NCI-H446 treated with DMSO at 0.1 percent for 48 hours (cell line): ENCODE measurements at regions not wholly inside any gene's neighbourhood (a gene's known extent, or its start where the extent isn't known, plus 50 kb on each side); places are given as distances from the start of the nearest gene placed in this dataset.
"Not testable (repeated sequence)": the region's sequence is repeated elsewhere in the genome, so short reads cannot be mapped to it uniquely, and the experiment has no call there.

Source experiments
- DNase-seq: peaks from one replicate; lab custom pipeline; 2025; lab: John Stamatoyannopoulos, UW

DNA sequence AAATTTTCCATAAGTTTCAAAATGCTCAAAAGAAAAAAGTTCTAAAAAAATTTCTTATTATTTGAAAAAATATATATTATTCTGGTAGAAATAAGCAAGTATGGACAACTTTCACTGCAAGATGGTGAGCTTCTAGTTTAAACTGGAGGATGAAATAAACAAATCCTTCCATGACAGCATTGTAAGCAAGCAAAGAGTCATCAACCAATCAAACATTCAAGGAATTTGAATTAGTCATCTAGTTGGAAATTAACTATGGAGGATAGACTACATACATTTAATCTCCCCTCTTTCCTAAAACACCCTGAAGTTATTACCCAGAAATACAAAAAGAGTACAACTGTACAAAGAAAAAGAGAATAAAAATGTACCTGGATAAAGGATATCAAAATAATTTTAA is 51.0 kb upstream of the IRX5 start:
- DNase-seq: no peak

DNA sequence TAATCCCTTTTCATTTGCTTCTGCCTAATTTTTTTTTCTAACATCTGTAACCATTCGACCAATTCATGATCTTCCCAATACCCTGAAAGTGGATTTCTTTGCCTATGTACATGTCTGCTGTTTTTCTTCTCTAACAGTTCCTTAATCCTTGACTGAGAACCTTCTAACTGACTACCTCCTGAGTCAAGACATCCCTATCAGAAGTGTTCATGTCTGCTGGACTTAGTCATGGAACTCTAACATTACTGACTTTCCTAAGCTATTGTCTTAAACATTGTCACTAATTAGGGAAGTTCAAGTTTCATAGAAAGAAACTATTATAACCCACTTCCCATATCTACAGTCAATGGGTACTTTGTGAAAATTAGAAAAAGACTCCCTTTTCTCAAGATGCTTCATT is 52.4 kb upstream of the IRX5 start:
- no peak for DNase-seq

DNA sequence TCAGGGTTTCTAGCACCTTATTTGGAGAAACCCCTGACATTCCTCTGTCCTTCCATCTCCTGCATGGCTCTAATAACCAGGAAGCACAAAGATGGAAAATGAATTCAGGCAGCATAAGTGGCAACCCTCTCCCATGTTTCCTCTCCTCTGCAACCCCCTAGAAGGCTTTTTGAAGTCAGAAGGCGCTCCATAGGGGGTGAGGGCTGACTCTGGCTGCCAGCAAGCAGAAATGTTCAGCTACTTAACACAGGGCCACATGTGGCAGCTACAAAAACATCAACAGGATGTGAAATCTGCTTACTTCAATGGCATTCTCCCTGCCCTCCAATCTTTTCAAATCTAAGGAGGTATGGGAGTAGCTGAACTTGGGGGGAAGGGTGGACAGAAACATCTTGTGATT is 55.2 kb upstream of the IRX5 start:
- DNase-seq: no peak

DNA sequence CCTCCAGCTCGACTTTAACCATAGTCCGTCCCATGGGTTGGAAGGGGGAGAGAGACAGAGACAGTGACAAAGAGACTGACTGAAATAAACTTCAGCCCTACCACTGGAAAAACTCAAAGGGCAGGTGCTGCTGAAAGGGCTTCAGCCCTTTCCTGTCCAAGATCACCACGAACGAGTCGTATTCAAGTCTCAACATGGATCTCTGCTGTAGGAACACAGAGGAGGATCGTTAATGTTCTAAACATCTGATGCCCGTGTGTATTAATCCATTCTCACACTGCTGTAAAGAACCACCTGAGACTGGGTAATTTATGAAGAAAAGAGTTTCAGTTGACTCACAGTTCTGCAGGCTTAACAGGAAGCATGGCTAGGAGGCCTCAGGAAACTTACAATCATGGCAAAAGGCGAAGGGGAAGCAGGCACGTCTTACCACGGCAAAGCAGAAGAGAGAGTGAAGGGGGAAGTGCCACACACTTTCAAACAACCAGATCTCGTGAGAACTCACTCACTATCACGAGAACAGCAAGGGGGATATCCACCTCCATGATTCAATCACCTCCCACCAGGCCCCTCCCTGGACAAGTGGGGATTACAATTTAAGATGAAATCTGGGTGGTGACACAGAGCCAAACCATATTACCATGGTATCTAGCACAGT is 56.8 kb upstream of the IRX5 start:
- not testable (repeated sequence) for DNase-seq

DNA sequence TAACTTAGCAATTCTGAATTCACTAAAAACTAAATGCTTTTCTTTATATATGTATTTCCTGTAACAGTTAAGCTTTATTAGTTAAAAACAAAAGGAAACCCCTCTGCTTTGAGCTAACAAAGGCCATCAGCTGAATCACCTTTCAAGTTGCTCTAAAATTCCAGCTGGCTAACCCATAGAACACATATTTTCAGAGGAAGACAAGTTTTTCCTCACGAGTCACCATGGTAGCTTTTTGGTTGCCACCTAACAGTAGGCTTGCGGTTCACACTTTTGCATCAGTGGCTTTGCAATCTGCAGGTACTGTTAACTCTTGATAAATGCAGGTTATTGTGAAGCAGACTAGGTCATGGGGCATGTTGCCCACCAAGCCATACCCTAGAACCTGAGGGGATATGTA is 57.6 kb upstream of the IRX5 start:
- no peak for DNase-seq

DNA sequence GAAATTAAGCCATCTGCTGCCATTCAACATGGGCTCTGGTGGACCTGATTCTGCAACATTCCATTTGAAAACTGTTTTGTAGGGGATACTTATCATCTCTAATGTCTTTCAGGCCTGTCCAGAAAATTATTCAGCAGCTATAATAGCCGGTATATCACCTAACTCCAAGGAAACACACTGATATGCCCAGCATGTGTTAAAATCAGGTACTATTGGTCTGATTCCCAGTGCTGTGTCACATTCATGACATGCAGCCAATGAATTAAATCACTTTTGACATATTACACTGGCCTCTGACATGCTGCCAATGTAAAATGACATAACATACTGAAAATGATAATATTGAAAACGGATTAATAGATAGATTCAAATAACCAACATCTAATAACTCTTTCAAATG is 60.5 kb upstream of the IRX5 start:
- no peak for DNase-seq

DNA sequence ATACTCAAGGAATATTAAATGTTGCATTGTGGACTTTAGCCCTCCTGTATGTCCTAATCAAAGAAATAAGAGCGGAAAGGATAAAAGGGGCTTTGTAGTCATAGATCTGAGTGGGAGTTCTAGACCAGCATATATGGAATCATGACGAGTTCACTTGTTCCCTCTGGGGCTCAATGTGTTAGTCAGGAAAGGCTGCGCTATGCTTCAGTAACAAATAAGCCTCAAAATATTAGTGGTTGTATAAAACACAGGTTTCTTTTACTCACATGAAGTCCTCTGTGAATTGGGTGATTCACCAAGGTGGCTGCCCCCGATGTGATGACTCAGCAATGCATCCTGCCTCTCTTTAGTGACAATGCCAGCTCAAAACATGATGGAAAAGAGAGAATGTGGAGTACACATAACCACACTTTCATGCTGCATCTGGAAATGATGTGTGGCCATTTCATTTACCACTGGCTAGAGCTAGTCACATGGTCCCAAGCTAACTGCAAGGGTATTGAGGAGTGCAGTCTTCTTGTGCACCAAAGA is 63.3 kb upstream of the IRX5 start:
- DNase-seq: no peak

DNA sequence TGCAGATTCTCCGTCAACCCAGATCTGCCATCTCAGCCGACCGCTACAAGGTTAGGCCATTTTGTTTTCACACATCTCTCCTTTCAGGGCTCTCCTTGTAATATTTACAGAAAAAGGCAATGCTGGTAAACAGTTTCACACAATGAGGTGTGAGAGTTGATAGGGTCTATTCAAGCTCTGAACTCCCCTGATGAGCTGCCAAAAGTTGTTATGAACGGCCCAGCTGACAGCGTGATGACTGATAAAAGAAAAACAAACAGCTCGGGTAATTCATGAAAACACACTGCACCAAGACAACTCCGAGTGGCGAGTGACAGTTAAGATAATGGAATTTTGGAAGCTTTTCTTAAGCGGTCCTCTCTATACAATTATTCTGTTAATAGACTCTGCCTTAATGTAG is 68.1 kb upstream of the IRX5 start:
- no peak for DNase-seq

DNA sequence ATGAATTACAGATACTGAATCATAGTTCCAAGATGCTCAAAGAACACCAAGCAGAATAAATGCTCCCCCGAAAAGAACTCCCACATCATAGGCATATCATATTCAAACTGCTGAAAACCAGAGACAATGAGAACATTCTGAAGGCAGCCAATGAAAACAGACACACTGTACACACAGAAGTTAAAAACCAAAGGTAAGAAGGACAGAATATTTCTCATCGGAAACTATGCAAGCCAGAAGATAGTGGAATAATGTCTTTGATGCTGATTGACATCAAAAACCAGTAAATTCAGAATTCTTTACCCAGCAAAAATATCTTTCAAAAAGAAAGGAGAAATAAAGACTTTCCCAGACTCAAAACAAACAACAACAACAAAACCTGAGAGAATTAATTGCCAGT is 73.8 kb upstream of the IRX5 start:
- no peak for DNase-seq

DNA sequence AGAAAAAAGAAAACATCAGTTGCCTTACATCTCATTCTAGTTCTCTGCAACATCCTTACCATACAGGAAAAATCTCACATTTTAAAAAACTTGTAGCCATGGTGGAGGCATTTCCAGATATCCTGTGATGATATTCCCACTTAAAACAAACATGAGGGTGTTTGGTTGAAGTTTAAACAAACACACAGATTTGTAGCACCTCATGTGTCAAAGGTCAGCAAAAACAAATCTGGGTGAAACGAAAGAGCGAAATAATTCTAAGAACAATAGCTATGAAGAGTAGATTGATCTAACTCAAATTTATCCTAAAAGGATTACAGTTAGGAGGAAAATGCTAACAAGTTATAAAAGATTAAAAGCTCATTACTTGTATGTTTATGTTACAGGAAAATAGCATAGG is 83.1 kb upstream of the IRX5 start:
- no peak for DNase-seq

DNA sequence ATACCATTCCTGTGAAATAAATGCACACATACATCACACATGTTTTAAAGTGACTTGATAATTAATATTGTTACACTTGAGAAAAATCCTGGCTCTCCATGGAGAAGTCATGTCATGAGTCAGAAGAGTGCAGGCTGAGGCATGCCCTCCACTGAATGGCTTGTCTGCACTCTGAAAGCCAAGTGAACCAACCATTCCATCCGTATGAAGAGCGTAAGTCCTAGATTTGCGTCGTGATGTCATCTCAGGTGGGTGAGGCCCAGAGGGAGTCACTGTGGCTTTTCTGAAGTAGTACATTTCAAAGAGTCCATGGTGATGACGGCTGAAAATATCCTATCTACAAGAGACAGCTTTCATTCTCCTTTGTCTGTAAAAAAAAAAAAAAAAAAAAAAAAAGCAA is 83.5 kb upstream of the IRX5 start:
- DNase-seq: no peak

DNA sequence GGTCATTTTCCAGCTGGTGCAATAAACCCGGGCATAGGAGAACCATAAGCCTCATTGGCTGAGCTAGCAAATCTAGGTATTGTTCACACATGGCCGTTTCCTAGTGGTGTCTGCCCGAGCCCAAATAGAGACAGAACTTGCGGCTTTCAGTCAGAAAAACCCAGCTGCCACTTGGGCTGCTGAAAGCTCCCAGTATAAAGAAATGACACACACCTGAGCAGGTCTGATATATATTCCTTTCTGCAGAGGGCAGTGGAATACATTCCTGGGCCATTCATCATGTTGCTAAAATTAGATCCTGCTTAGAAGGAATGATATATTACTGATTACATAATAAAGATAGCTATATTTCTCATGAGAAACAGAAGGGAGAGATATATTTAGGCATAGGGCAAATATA is 83.9 kb upstream of the IRX5 start:
- no peak for DNase-seq

DNA sequence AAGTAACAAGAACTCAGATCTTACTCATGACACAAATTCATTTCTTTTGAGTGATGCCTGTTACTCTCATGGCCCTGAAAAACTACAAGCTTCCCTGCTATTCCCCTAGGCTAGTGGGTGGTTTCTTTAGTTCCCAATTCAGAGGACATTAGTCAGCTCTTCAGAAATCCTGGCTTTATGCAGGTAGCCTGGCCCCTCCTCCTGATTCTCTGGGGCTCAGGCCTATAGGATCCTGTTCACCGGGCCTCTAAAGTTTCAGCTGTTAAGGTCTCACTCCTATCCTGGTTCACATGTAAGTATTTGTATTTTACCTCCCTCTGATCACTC is 87.3 kb upstream of the IRX5 start:
- no peak for DNase-seq

DNA sequence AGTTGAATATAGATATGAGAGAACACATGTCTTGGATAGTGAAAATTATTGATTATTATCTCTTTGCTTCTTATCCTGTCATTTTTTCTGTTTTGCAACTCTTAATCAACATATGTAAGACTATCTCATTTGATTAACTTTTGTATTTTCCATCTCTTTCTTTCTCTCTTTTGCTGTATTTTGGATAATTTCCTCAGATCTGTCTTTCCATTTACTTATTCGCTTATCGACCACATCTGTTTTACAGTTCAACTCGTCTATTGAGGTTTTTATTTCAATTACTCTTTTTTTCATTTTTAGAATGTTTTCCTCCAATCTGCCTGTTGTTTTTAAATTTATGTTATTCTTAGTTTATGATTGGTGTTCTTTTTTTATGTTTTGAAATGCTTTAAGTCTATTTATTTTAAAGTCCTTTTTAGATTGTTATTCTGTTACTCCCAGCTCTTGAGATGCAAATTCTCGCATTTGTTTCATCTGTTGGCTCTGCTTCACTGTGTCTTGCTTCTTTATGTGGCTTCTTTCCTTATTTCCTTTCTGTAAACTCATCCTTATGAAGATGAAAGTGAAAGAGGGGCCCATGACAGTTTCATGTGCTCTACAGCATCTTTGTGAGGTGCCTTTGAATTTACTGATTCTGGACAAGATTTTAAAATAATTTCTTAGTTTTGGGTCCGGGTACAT is 87.8 kb upstream of the IRX5 start:
- DNase-seq: no peak

DNA sequence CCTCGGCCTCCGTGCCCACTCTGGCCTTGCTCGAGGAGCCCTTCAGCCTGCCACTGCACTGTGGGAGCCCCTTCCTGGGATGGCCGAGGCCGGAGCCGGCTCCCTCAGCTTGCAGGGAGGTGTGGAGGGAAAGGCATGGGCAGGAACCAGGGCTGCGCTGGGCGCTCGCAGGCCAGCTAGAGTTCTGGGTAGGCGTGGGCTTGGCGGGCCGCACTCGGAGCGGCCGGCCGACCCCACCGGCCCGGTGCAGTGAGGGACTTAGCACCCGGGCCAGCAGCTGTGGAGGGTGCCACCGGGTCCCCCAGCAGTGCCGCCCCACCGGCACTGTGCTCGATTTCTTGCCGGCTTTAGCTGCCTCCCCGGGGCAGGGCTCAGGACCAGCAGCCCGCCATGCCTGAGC is 101.0 kb upstream of the IRX5 start:
- DNase-seq: no peak

DNA sequence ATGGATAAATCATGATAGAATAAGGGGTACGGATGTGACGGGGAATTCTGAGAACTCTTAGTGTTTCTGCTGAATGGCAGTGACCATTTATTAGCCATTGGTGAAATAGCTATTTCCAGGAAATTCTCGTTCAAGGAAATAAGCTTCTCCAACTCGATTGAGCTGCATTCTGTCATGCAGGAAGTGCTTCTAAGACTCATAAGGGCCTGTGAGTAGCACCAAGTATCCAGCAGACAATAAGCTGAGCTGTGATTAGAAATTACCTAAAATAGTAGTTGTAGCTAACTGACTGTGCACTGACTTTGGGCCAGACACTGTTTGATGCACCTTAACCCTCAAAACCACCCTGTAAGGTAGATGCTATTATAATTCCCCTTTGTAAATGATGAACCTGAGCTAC is 107.8 kb upstream of the IRX5 start:
- DNase-seq: no peak

DNA sequence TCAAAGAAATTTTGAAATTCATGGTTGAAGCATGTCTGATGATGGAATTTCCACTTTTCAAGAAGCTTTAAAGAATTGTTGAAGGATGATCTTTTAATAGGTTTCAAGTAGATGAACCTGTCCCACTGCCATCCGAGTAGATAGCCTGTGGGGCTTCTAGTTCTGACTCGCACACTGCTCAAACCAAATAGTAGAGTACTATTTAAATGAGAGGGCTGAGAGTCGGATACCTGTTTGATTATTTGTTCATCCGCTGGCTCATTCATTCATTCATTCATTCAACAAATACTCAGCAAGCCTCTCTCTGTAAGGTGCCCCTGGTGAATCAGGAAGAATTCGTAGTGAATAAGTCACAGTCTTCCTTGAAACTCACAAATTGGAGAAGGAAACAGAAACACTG is 108.2 kb upstream of the IRX5 start:
- DNase-seq: no peak

DNA sequence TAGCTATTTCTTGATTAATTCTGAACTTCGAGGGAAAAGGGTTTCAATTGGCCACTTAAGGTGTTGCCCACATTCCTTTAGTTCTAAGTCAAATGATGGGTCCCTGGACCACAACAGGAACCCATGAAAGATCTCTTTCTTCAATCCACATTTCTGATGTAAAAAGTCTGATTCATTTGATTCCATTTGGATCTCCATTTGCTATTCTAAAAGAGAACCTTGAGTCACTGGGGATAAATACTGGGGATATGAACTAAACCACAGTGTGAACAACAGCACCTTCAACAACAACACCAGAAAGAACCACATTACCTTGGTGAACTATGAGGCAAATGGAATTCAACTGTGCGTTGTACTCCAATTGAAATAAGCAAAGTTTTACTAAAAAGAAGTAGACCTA is 108.9 kb upstream of the IRX5 start:
- no peak for DNase-seq

DNA sequence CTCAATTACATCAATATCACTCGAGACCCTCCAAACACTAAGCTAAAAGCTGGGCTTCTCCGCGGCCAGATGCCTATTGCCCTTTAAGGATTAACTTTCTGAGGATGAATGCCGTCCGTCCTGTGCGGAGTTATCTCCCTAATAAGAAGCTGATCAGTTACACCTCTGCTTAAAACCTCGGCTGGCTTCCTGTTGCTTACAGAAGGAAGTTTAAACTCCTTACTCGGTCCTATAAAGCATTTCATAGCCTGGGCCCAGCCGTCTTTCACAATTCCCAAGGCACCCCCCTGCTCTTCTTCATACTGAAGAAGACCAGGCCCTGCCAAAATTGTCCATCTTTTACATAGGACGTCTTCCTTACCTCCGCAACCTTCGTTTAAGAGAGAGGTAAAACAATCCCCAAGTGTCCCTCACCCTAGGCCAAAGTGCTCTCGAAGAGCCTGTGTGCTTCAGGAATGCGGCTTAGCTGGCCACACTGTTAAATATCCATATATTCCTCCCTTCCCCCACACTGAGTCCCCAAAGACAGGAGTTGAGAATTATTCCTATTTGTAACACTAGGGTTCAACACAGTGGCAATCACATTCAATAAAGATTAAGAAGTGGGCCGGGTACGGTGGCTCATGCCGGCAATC is 112.6 kb upstream of the IRX5 start:
- DNase-seq: no peak

DNA sequence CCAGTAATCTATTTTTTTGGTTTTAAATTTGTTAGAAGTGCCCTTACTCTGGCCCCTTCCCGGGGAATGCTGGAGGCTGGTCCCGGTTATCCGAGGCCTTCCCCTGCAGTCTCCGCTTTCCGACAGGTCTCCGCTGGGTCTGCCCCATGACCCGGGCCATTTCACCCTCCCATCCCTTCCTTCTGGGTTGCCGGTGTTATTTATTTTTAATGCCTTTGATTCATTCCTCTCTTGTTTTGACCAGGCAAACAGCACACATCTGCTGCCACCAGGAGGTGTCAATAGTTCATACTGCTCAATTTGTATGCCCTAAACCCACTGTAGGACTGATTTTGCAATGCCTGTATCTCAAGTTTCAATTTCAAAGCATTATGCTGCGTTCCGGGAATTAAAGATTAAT is 113.2 kb upstream of the IRX5 start:
- DNase-seq: no peak

DNA sequence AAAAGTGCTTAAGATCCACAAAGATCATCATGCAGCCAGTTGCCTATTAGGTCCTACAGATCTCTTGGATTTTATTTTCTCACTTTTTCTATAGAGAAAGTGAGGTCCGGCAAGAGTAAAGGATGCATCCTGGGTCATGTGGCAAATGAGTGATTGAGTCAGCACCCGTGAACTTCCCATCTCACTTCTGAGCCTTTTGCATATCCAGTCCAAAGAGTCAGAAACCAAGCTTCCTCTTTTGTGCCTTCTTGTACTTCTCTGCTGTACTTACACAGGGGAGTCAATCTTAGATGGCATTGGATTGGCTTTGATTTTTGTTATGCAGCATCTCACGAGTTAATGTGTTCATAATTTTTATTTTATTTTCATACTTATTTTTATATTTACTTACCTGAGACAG is 114.2 kb upstream of the IRX5 start:
- no peak for DNase-seq

DNA sequence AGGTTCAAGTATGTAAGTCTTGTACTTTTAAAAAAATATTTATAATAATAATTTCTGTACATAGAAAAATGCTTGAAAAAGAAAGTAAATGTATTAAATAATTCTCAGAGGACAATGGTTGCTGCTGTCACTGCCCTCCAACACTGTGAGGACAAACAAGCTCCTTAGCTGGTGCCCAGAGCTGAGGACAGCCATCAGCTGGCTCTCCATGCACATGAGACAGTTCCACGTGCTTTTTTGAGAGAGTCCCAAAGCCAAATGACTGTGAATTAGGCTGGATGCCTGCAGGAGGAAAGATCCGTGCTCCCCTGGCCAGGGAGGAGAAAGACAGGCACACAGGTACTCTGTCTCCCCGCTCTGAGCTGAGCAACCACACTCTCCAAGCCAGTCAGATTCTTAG is 115.5 kb upstream of the IRX5 start:
- DNase-seq: no peak

DNA sequence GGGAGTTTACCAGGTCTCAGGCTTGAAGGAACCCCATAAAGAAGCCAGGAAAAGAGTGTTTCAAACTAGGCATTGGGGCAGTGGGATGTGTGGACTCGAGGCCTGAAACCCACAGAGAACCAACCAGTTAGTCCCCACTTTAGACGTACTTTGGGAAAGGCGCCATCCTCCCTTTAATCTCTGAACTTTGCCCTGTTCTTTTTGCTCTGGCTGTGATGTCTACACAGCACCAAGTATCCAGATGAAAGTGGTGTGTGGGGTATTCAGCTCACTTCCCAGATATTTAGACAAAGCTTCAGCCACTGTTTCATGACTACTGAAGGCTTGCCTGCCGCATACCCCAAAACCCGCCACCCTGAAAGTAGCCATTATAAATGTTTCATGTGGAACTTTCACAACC is 116.9 kb upstream of the IRX5 start:
- no peak for DNase-seq

DNA sequence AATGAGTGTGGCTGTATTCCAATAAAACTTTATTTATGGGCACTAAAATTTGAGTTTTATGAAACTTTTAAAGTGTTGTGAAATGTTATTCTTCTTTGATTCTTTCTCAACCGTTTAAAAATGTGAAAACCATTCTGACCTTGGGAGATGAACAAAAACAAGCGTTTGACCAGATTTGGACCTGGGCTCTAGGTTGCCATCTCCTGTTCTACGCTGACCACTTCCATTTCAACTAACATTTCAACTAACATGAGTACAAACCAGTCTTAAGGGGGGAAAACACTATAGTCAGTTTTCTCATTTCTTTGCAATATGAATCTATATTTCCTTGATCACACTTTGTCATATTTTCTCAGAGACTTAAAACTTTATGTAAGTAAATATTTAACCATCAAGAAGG is 118.4 kb upstream of the IRX5 start:
- DNase-seq: no peak
